ENCODE measurements at regions not wholly inside any gene's neighbourhood (a gene's known extent, or its start where the extent isn't known, plus 50 kb on each side); places are given as distances from the start of the nearest gene placed in this dataset.

DNA sequence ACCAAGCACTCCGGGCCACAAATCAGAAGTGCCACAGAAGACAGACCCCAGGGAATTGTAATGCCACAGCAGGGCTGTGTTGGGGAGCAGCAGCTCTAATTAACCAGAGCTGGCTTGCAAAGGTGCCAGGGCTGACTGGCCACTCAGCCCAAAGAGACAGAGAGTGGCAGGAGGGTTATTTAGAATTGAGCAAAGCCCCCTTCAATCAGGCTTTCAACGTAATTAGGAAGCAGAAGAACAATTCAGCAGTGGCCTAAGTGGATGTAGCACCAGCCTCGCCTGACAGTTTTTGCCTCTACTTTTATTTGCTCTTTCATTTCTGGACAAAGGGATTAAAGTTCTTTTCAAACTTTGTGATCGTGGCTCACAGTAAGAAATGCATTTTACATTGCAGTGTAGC lies 278.3 kb upstream of the IRX3 start:
- DNase-seq = no peak
- Histone ChIP-seq H3K4me3 (ENCODE audit: low read depth, low read length) (no peak overlapping the region), H3K36me3 (replicated peaks) (no peaks in the 10 kb centered on the region), H3K27ac (no peak overlapping the region), H3K27me3 (replicated peaks) (no peaks in the 10 kb centered on the region)
- in situ Hi-C loops (cut with HindIII; ENCODE audit: low pct_ligation_motif_present, low sequenced_read_pairs) = no loop called here
- TF ChIP-seq, protein P1, sequence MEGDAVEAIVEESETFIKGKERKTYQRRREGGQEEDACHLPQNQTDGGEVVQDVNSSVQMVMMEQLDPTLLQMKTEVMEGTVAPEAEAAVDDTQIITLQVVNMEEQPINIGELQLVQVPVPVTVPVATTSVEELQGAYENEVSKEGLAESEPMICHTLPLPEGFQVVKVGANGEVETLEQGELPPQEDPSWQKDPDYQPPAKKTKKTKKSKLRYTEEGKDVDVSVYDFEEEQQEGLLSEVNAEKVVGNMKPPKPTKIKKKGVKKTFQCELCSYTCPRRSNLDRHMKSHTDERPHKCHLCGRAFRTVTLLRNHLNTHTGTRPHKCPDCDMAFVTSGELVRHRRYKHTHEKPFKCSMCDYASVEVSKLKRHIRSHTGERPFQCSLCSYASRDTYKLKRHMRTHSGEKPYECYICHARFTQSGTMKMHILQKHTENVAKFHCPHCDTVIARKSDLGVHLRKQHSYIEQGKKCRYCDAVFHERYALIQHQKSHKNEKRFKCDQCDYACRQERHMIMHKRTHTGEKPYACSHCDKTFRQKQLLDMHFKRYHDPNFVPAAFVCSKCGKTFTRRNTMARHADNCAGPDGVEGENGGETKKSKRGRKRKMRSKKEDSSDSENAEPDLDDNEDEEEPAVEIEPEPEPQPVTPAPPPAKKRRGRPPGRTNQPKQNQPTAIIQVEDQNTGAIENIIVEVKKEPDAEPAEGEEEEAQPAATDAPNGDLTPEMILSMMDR (IDR thresholded peaks at IDR 0.05; ENCODE audit: low read depth, low read length, missing control alignments) = no peak

DNA sequence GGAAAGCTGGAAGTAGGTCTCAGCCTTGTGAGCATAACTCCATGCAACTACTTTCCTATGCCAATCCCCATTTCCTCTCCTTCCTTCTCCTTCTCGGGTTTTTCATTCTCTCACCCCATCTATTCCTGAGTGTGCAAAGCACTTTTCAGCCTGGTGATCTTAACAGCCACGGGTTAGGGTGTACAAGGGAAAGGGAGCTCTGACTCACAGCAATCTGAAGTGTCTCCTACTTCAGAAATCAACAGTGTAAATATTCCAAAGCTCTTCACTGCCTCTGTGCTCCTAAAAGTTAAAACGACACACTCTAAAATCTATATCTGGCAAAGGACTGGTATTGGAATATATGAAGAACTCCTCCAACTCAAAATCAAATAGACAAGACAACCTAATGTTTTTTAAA lies 268.0 kb upstream of the IRX3 start:
- in situ Hi-C loops (cut with HindIII; ENCODE audit: low pct_ligation_motif_present, low sequenced_read_pairs) = no loop called here
- no peak for DNase-seq
- H3K27me3 ChIP-seq (replicated peaks) = no peaks in the 10 kb centered on the region
- TF ChIP-seq, protein P1 (IDR thresholded peaks at IDR 0.05; ENCODE audit: low read depth, low read length, missing control alignments) = no peak
- H3K36me3 ChIP-seq (replicated peaks) = no peaks in the 10 kb centered on the region
- no peak overlapping the region for H3K27ac ChIP-seq
- H3K4me3 ChIP-seq (ENCODE audit: low read depth, low read length) = no peak overlapping the region

DNA sequence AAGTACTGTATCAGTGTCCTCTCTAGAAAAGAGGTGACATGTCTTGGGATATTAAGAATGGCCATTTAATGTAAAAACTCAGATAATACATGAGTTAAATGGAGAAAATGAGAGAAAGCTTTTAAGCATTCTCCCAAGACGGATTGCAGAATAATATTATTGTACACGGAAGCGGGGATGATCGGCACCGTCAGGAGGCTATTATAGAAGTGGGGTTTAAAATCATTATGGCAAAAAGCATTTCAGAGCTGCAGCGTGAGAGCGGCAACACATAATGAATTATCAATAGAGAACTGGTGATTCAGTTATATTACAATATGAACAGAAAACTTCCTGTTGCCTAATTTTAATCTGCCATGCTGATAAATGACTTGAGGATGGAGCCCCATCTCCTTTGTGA lies 261.7 kb upstream of the IRX3 start:
- no peaks in the 10 kb centered on the region for H3K27me3 ChIP-seq (replicated peaks)
- H3K27ac ChIP-seq = no peak overlapping the region
- H3K4me3 ChIP-seq (ENCODE audit: low read depth, low read length) = no peak overlapping the region
- DNase-seq = no peak
- in situ Hi-C loops (cut with HindIII; ENCODE audit: low pct_ligation_motif_present, low sequenced_read_pairs) = no loop called here
- TF ChIP-seq, protein P1 (IDR thresholded peaks at IDR 0.05; ENCODE audit: low read depth, low read length, missing control alignments) = no peak
- H3K36me3 ChIP-seq (replicated peaks) = no peaks in the 10 kb centered on the region

DNA sequence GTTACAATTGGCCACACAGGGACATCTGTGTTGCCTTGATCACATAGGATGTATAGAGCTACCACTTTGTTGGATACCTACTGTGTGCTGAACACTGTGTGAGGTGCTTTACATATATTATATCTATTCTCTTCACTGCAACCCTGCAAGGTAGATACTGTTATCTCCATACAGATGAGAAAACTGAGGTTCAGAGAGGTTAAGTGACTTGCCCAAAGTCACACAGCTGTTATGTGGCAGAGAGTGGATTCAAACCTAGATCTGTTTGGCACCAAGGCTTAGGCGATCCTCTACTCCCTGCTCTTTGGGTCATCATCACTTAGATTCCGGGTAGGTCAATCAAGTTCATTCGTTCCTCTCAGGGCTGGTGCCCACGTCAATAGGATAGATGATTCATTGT lies 260.5 kb upstream of the IRX3 start:
- TF ChIP-seq, protein P1 (IDR thresholded peaks at IDR 0.05; ENCODE audit: low read depth, low read length, missing control alignments) = no peak
- no peak for DNase-seq
- Histone ChIP-seq H3K36me3 (replicated peaks) (no peaks in the 10 kb centered on the region), H3K27me3 (replicated peaks) (no peaks in the 10 kb centered on the region), H3K4me3 (ENCODE audit: low read depth, low read length) (no peak overlapping the region), H3K27ac (no peak overlapping the region)
- in situ Hi-C loops (cut with HindIII; ENCODE audit: low pct_ligation_motif_present, low sequenced_read_pairs) = no loop called here

DNA sequence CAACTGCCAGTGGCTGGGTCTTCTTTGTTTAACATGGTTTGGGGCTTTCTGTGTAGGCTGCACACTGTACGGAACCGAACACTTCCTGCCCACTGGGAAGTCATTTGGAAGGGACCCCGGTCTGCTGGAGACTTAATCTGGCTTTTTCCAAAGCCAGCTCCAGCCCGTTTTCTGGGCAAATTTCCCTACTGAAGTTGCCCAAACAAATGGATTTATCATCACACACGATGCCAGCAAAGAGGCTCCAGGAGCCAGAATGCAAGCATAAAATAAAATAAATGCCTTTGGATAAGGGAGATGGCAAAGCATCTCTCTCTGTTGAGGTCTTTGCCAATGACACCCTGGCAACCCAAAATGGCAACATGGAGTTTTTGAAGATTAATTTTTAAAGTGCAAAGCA lies 259.9 kb upstream of the IRX3 start:
- H3K36me3 ChIP-seq (replicated peaks) = no peaks in the 10 kb centered on the region
- no peak overlapping the region for H3K27ac ChIP-seq
- TF ChIP-seq, protein P1 (IDR thresholded peaks at IDR 0.05; ENCODE audit: low read depth, low read length, missing control alignments) = no peak
- no peaks in the 10 kb centered on the region for H3K27me3 ChIP-seq (replicated peaks)
- DNase-seq = no peak
- H3K4me3 ChIP-seq (ENCODE audit: low read depth, low read length) = no peak overlapping the region
- in situ Hi-C loops (cut with HindIII; ENCODE audit: low pct_ligation_motif_present, low sequenced_read_pairs) = no loop called here

DNA sequence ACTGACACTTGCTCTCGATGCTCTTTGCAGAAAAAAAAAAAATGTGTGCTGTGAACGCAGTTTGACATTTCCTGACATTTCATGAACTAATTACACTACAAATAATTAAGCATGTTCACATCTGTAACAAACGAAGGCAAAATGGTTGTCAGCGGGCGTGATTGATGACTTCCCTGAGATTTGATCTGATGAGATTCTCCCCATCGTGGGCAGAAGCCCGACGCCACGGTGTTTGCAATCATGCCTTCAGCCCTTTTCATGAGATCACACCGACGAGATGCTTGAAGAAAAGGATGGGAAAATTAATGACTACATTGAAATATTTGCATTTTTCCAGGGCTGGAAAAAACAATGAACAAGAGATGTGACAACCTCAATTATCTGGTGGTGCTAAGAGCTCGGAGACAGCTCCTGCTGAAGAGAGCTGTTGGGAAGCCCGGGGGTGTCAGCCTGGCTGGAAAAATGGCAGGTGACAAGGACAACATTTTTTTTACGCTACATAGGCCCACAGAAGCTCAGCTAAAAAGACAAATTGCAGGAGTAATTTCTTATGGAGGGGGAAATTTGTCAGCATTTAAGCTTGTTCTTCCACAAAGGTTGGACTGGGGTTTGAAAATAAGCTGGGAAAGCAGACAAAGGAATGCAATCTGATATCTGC lies 259.4 kb upstream of the IRX3 start:
- DNase-seq = no peak
- Histone ChIP-seq H3K4me3 (ENCODE audit: low read depth, low read length) (no peak overlapping the region), H3K36me3 (replicated peaks) (no peaks in the 10 kb centered on the region), H3K27me3 (replicated peaks) (no peaks in the 10 kb centered on the region), H3K27ac (no peak overlapping the region)
- in situ Hi-C loops (cut with HindIII; ENCODE audit: low pct_ligation_motif_present, low sequenced_read_pairs) = no loop called here
- TF ChIP-seq, protein P1 (IDR thresholded peaks at IDR 0.05; ENCODE audit: low read depth, low read length, missing control alignments) = no peak
